Neural progenitor cell (in vitro differentiated cells): ENCODE measurements at regions not wholly inside any gene's neighbourhood (a gene's known extent, or its start where the extent isn't known, plus 50 kb on each side); places are given as distances from the start of the nearest gene placed in this dataset.

Source experiments
- DNase-seq: peaks from one replicate; pipeline ENCODE4 v3.0.0-alpha.2; 2016; ENCODE audit warnings: low spot score
- H2AFZ ChIP-seq: fragments of 200-600 bp; sonication (generic); replicated peaks from 2 replicates; pipeline ENCODE4 v1.6.1; 2016; ENCODE audit warnings: antibody characterized with exemption
- H3F3A ChIP-seq: fragments of 200-600 bp; sonication (generic); 2 replicates; pipeline ENCODE4 v1.6.1; 2016; ENCODE audit warnings: antibody characterized with exemption, low read depth
- H3K27ac ChIP-seq: fragments of 200-600 bp; sonication (generic); 2 replicates; pipeline ENCODE4 v1.5.1; 2016; ENCODE audit warnings: mild to moderate bottlenecking
- H3K27me3 ChIP-seq: fragments of 200-600 bp; sonication (generic); 2 replicates; pipeline ENCODE4 v1.6.1; 2016; ENCODE audit warnings: mild to moderate bottlenecking, moderate library complexity
- H3K36me3 ChIP-seq: fragments of 200-600 bp; sonication (generic); 2 replicates; pipeline ENCODE4 v1.5.1; 2016
- H3K4me1 ChIP-seq: fragments of 200-600 bp; sonication (generic); 2 replicates; pipeline ENCODE4 v1.6.1; 2016; ENCODE audit warnings: mixed run types
- H3K4me2 ChIP-seq: fragments of 200-600 bp; sonication (generic); 2 replicates; pipeline ENCODE4 v1.6.1; 2016
- H3K4me3 ChIP-seq: fragments of 200-600 bp; sonication (generic); 2 replicates; pipeline ENCODE4 v1.5.1; 2016
- H3K79me2 ChIP-seq: fragments of 200-600 bp; sonication (generic); 2 replicates; pipeline ENCODE4 v1.6.1; 2016; ENCODE audit warnings: low read depth
- H3K9ac ChIP-seq: fragments of 200-600 bp; sonication (generic); 2 replicates; pipeline ENCODE4 v1.6.1; 2016
- H3K9me3 ChIP-seq: fragments of 200-600 bp; sonication (generic); 2 replicates; pipeline ENCODE4 v1.5.1; 2016; ENCODE audit warnings: low read depth
- H4K20me1 ChIP-seq: fragments of 200-600 bp; sonication (generic); 2 replicates; pipeline ENCODE4 v1.6.1; 2016; ENCODE audit warnings: low read depth
- H3K27ac Mint-ChIP-seq: 3 replicates; pipeline ENCODE4 v1.8.0; 2021; ENCODE audit warnings: mixed read lengths
- H3K27me3 Mint-ChIP-seq: 2 replicates; pipeline ENCODE4 v1.8.0; 2022; ENCODE audit warnings: low read depth, mild to moderate bottlenecking, inconsistent platforms, moderate library complexity, mixed read lengths; ENCODE audit not compliant: insufficient read depth
- H3K36me3 Mint-ChIP-seq: 3 replicates; pipeline ENCODE4 v1.8.0; 2021; ENCODE audit warnings: mixed read lengths
- H3K4me1 Mint-ChIP-seq: 3 replicates; pipeline ENCODE4 v1.8.0; 2021; ENCODE audit warnings: mixed read lengths
- H3K4me3 Mint-ChIP-seq: 3 replicates; pipeline ENCODE4 v1.8.0; 2021; ENCODE audit warnings: mild to moderate bottlenecking, moderate library complexity, mixed read lengths
- H3K9me3 Mint-ChIP-seq: 3 replicates; pipeline ENCODE4 v1.8.0; 2020; ENCODE audit warnings: mixed read lengths
- EZH2 ChIP-seq: fragments of 200-600 bp; sonication (generic); IDR thresholded peaks from 2 replicates; pipeline ENCODE4 v1.6.1; 2017; ENCODE audit warnings: antibody characterized with exemption, mild to moderate bottlenecking, moderate library complexity
- EZH2phosphoT487 ChIP-seq: fragments of 200-600 bp; sonication (generic); IDR thresholded peaks from 2 replicates; pipeline ENCODE4 v1.6.1; 2017; ENCODE audit warnings: antibody characterized with exemption
- TF ChIP-seq, protein P1 (sequence below): fragments of 200-600 bp; sonication (generic); IDR thresholded peaks from 2 replicates; pipeline ENCODE4 v1.5.1; 2017; ENCODE audit warnings: antibody characterized with exemption, mild to moderate bottlenecking

DNA sequence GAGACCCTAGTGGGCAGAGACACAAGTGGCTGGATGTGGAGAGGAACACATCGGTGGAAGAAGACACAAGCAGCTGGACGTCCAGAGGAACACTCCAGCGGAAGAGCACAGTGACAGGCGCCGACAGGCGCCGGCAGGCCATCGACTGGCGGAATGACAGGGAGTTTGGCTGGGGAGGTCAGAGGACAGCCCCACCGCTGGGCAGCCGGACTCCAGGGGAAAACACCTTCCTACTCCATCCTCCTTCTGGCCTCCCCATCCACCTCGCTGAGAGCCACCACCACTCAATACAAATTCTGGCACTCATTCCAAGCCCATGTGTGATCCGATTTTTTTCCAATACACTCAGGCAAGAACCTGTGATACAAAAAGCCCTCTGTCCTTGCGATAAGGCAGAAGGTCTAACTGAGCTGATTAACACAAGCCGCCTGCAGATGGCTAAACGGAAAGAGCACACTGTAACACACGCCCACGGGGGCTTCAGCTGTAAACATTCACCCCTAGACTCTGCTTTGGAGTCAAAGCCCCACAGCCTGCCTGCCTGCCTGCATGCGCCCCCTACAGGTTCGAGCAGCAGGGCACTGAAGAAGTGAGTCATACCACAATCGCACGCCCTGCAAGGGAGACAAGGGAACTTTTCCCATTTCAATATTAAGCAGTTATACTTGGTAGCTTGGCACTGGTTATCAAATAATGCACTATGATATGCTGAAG, 50.2 kb upstream of the LRP1B start:
- peak overlapping the region; percentile 23 for H2AFZ ChIP-seq
- H3K27ac Mint-ChIP-seq: no peak overlapping the region

More for the DNA sequence above, 50.2 kb upstream of the LRP1B start:
- Mint-ChIP-seq H3K27me3 (peaks cover 2% of the 10 kb centered on the region), H3K36me3 (no peaks in the 10 kb centered on the region), H3K4me3 (no peak overlapping the region), H3K9me3 (no peaks in the 10 kb centered on the region), H3K4me1 (peaks cover 15% of the 10 kb centered on the region)
- Histone ChIP-seq H3K27me3 (no peaks in the 10 kb centered on the region), H3K79me2 (no peaks in the 10 kb centered on the region), H3F3A (no peaks in the 10 kb centered on the region), H3K4me2 (no peak overlapping the region), H3K9me3 (no peaks in the 10 kb centered on the region), H3K36me3 (no peaks in the 10 kb centered on the region), H3K27ac (no peak overlapping the region), H4K20me1 (no peaks in the 10 kb centered on the region), H3K4me3 (no peak overlapping the region), H3K4me1 (no peaks in the 10 kb centered on the region), H3K9ac (no peak overlapping the region)
- TF ChIP-seq EZH2 (no peak), EZH2phosphoT487 (no peak)
- TF ChIP-seq, protein P1, sequence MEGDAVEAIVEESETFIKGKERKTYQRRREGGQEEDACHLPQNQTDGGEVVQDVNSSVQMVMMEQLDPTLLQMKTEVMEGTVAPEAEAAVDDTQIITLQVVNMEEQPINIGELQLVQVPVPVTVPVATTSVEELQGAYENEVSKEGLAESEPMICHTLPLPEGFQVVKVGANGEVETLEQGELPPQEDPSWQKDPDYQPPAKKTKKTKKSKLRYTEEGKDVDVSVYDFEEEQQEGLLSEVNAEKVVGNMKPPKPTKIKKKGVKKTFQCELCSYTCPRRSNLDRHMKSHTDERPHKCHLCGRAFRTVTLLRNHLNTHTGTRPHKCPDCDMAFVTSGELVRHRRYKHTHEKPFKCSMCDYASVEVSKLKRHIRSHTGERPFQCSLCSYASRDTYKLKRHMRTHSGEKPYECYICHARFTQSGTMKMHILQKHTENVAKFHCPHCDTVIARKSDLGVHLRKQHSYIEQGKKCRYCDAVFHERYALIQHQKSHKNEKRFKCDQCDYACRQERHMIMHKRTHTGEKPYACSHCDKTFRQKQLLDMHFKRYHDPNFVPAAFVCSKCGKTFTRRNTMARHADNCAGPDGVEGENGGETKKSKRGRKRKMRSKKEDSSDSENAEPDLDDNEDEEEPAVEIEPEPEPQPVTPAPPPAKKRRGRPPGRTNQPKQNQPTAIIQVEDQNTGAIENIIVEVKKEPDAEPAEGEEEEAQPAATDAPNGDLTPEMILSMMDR: peak; percentile 72
- peak; percentile 70 for DNase-seq
